H9 (cell line): ENCODE measurements at regions not wholly inside any gene's neighbourhood (a gene's known extent, or its start where the extent isn't known, plus 50 kb on each side); places are given as distances from the start of the nearest gene placed in this dataset.

ENCODE experiments used
- DNase-seq: peaks from one replicate; pipeline ENCODE4 v3.0.0-alpha.2; 2017
- H2AFZ ChIP-seq: one replicate; pipeline ENCODE4 v1.6.1; 2013; ENCODE audit warnings: mild to moderate bottlenecking, low read length, control low read depth, moderate library complexity
- H2AK5ac ChIP-seq: 2 replicates; pipeline ENCODE4 v1.6.1; 2013; ENCODE audit warnings: low read length, control low read depth, mixed read lengths; ENCODE audit not compliant: insufficient read length
- H2BK120ac ChIP-seq: one replicate; pipeline ENCODE4 v1.6.1; 2013; ENCODE audit warnings: low read depth, mild to moderate bottlenecking, low read length, control low read depth, inconsistent platforms; ENCODE audit not compliant: poor library complexity, severe bottlenecking
- H2BK12ac ChIP-seq: 2 replicates; pipeline ENCODE4 v1.6.1; 2013; ENCODE audit warnings: low read length, control low read depth, mixed read lengths, low read depth; ENCODE audit not compliant: insufficient read length
- H2BK15ac ChIP-seq: 2 replicates; pipeline ENCODE4 v1.6.1; 2013; ENCODE audit warnings: low read depth, low read length, control low read depth
- H2BK20ac ChIP-seq: one replicate; pipeline ENCODE4 v1.6.1; 2013; ENCODE audit warnings: low read depth, mild to moderate bottlenecking, low read length, control low read depth, inconsistent platforms; ENCODE audit not compliant: poor library complexity, severe bottlenecking
- H2BK5ac ChIP-seq: 2 replicates; pipeline ENCODE4 v1.6.1; 2013; ENCODE audit warnings: low read length, control low read depth, mixed read lengths; ENCODE audit not compliant: insufficient read length
- H3K14ac ChIP-seq: 2 replicates; pipeline ENCODE4 v1.6.1; 2013; ENCODE audit warnings: low read length, control low read depth; ENCODE audit not compliant: insufficient read depth
- H3K18ac ChIP-seq: 2 replicates; pipeline ENCODE4 v1.6.1; 2013; ENCODE audit warnings: low read depth, mild to moderate bottlenecking, mixed read lengths, low read length, control low read depth; ENCODE audit not compliant: insufficient read length
- H3K23ac ChIP-seq: 2 replicates; pipeline ENCODE4 v1.6.1; 2013; ENCODE audit warnings: low read length, control low read depth, mixed read lengths, low read depth; ENCODE audit not compliant: insufficient read length
- H3K23me2 ChIP-seq: 2 replicates; pipeline ENCODE4 v1.6.1; 2013; ENCODE audit warnings: low read depth, mild to moderate bottlenecking, mixed read lengths, low read length, control low read depth; ENCODE audit not compliant: insufficient read length, poor library complexity, severe bottlenecking
- H3K27ac ChIP-seq: 2 replicates; pipeline ENCODE4 v1.5.1; 2013; ENCODE audit warnings: low read length, control low read depth, mixed read lengths, low read depth; ENCODE audit not compliant: insufficient read length
- H3K27me3 ChIP-seq: 2 replicates; pipeline ENCODE4 v1.6.1; 2013; ENCODE audit warnings: low read length, control low read depth, inconsistent platforms; ENCODE audit not compliant: insufficient read depth
- H3K4ac ChIP-seq: 2 replicates; pipeline ENCODE4 v1.6.1; 2013; ENCODE audit warnings: low read depth, mild to moderate bottlenecking, control low read depth, inconsistent platforms, low read length, moderate library complexity
- H3K4me1 ChIP-seq: 2 replicates; pipeline ENCODE4 v1.6.1; 2013; ENCODE audit warnings: low read length, control low read depth, inconsistent platforms; ENCODE audit not compliant: insufficient read depth
- H3K4me2 ChIP-seq: 2 replicates; pipeline ENCODE4 v1.6.1; 2013; ENCODE audit warnings: low read length, control low read depth, mixed read lengths; ENCODE audit not compliant: insufficient read length, insufficient read depth
- H3K56ac ChIP-seq: 2 replicates; pipeline ENCODE4 v1.6.1; 2013; ENCODE audit warnings: low read depth, mild to moderate bottlenecking, mixed read lengths, low read length, control low read depth; ENCODE audit not compliant: insufficient read length
- H3K79me1 ChIP-seq: 2 replicates; pipeline ENCODE4 v1.6.1; 2013; ENCODE audit warnings: low read depth, mild to moderate bottlenecking, moderate library complexity, low read length, control low read depth, inconsistent platforms; ENCODE audit not compliant: insufficient read depth, poor library complexity, severe bottlenecking
- H3K79me2 ChIP-seq: 2 replicates; pipeline ENCODE4 v1.6.1; 2013; ENCODE audit warnings: low read length, control low read depth, inconsistent platforms; ENCODE audit not compliant: insufficient read depth
- H3K9ac ChIP-seq: 2 replicates; pipeline ENCODE4 v1.6.1; 2013; ENCODE audit warnings: low read length, control low read depth, mixed read lengths; ENCODE audit not compliant: insufficient read length; ENCODE audit errors: extremely low read depth
- H3K9me3 ChIP-seq: one replicate; pipeline ENCODE4 v1.6.1; 2013; ENCODE audit warnings: low read depth, low read length, inconsistent platforms; ENCODE audit not compliant: control insufficient read depth
- H3T11ph ChIP-seq: one replicate; pipeline ENCODE4 v1.6.1; 2013; ENCODE audit warnings: mild to moderate bottlenecking, low read length, control low read depth, inconsistent platforms
- H4K20me1 ChIP-seq: one replicate; pipeline ENCODE4 v1.6.1; 2013; ENCODE audit not compliant: control insufficient read depth, insufficient read length, insufficient read depth
- H4K5ac ChIP-seq: 2 replicates; pipeline ENCODE4 v1.6.1; 2013; ENCODE audit warnings: low read depth, mild to moderate bottlenecking, mixed read lengths, low read length, control low read depth; ENCODE audit not compliant: insufficient read length
- H4K8ac ChIP-seq: replicated peaks from 2 replicates; pipeline ENCODE4 v1.6.1; 2013; ENCODE audit warnings: low read length, control low read depth, mixed read lengths, low read depth; ENCODE audit not compliant: insufficient read length
- H4K91ac ChIP-seq: 2 replicates; pipeline ENCODE4 v1.6.1; 2013; ENCODE audit warnings: low read depth, mild to moderate bottlenecking, moderate library complexity, mixed read lengths, low read length, control low read depth; ENCODE audit not compliant: insufficient read length
- H3K27ac Mint-ChIP-seq, 3 experiments: 2 replicates in 2 of 3; 3 replicates in 1 of 3; pipeline ENCODE4 v1.8.0; 2020 to 2021; ENCODE audit warnings: mixed read lengths in 3 of 3, mild to moderate bottlenecking in 1 of 3, moderate library complexity in 1 of 3
- H3K27me3 Mint-ChIP-seq: 2 replicates; pipeline ENCODE4 v1.8.0; 2021; ENCODE audit warnings: low read depth, mild to moderate bottlenecking, moderate library complexity, mixed read lengths
- H3K36me3 Mint-ChIP-seq, 3 experiments: 2 replicates in 2 of 3; 3 replicates in 1 of 3; pipeline ENCODE4 v1.8.0; 2020 to 2021; ENCODE audit warnings: low read depth in 3 of 3, mixed read lengths in 3 of 3; ENCODE audit not compliant: insufficient read depth in 1 of 3
- H3K4me1 Mint-ChIP-seq, 2 experiments: 2 replicates each; pipeline ENCODE4 v1.8.0; 2020; ENCODE audit warnings: mixed read lengths in 2 of 2
- H3K4me3 Mint-ChIP-seq, 2 experiments: 2 replicates in 1 of 2; 3 replicates in 1 of 2; pipeline ENCODE4 v1.8.0; 2020 to 2021; ENCODE audit warnings: mild to moderate bottlenecking in 2 of 2, mixed read lengths in 2 of 2, moderate library complexity in 1 of 2
- H3K9me3 Mint-ChIP-seq, 2 experiments: 2 replicates in 1 of 2; 3 replicates in 1 of 2; pipeline ENCODE4 v1.8.0; 2020; ENCODE audit warnings: mild to moderate bottlenecking in 2 of 2, mixed read lengths in 2 of 2, moderate library complexity in 1 of 2
- CTCF ChIP-seq: fragments of 200-600 bp; sonication (generic); conservative IDR thresholded peaks from 3 replicates; pipeline ENCODE4 v1.8.0; 2021; ENCODE audit warnings: antibody characterized with exemption, mild to moderate bottlenecking
- WGBS: extraction: QIAGEN DNeasy Blood & Tissue Kit; methylation state at CpG from one replicate; pipeline ENCODE4 v1.1.7; 2013; ENCODE audit warnings: missing lambda C conversion rate, low lambda C conversion rate, mixed read lengths; ENCODE audit not compliant: insufficient read length; ENCODE audit errors: extremely low coverage; 5-methylcytosine and 5-hydroxymethylcytosine counted together

GRCh38 chr6:169943241-169944060 is 192.0 kb downstream of the ERMARD start:
- Histone ChIP-seq H3K9me3 (no peaks in the 10 kb centered on the region), H2AFZ (no peak overlapping the region), H2BK5ac (no peak overlapping the region), H3K23me2 (no peaks in the 10 kb centered on the region), H2BK120ac (no peak overlapping the region), H4K91ac (no peak overlapping the region), H3K4ac (no peak overlapping the region), H2BK12ac (no peak overlapping the region), H4K20me1 (no peaks in the 10 kb centered on the region), H4K8ac (no peak overlapping the region), H2AK5ac (no peak overlapping the region), H3K79me2 (no peaks in the 10 kb centered on the region), H3K27ac (no peak overlapping the region), H3K4me2 (no peak overlapping the region), H3K14ac (no peak overlapping the region), H3K79me1 (no peaks in the 10 kb centered on the region), H3K56ac (no peak overlapping the region), H4K5ac (no peak overlapping the region), H2BK15ac (no peak overlapping the region), H3K4me1 (no peaks in the 10 kb centered on the region), H2BK20ac (no peak overlapping the region), H3K27me3 (no peaks in the 10 kb centered on the region; the same call in 1 of the 2 replicates), H3T11ph (no peak overlapping the region), H3K9ac (no peak overlapping the region), H3K23ac (no peak overlapping the region), H3K18ac (no peak overlapping the region)
- H3K4me1 Mint-ChIP-seq, result peaks cover 0 to 4% of the 10 kb centered on the region in 2 experiments; a peak in 1 of 4 replicates
- TF ChIP-seq CTCF, result no peak
- WGBS, result no CpG with 5 or more reads among the region's 7 CpGs
- peaks cover 57% of the 10 kb centered on the region for H3K27me3 Mint-ChIP-seq
- H3K4me3 Mint-ChIP-seq, result no peak overlapping the region
- H3K36me3 Mint-ChIP-seq, result no peaks in the 10 kb centered on the region; a peak in 1 of 7 replicates
- peaks cover 2 to 4% of the 10 kb centered on the region in 2 experiments; a peak in 3 of 5 replicates for H3K9me3 Mint-ChIP-seq
- H3K27ac Mint-ChIP-seq, result no peak overlapping the region
- DNase-seq, result no peak
